GM12878 (cell line): ENCODE measurements at regions not wholly inside any gene's neighbourhood (a gene's known extent, or its start where the extent isn't known, plus 50 kb on each side); places are given as distances from the start of the nearest gene placed in this dataset.

Source experiments
- ATAC-seq: fragments of 200-7000 bp; cut with Tn5 transposase; 3 replicates; pipeline ENCODE4 v1.9.1; 2020; ENCODE audit warnings: mild to moderate bottlenecking, moderate library complexity
- BruUV-seq: library from RNA; stranded (reverse); fragments of 400-500 nt; replicated peaks from 2 replicates; lab custom pipeline; 2021; lab: Mats Ljungman, UMichigan
- CTCF ChIA-PET: fragments of 300-600 bp; sonication (Branson Sonifier 250); formaldehyde crosslinking; extraction: SDS; loops from one replicate; lab custom pipeline; 2021; ENCODE audit warnings: inconsistent platforms; lab: Yijun Ruan, JAX
- POLR2A ChIA-PET: fragments of 350-600 bp; formaldehyde crosslinking; extraction: SDS; loops from one replicate; lab custom pipeline; 2021; ENCODE audit warnings: inconsistent platforms; lab: Charles Lee
- RAD21 ChIA-PET: fragments of 300-600 bp; sonication (Branson Sonifier 250); formaldehyde crosslinking; loops from one replicate; lab custom pipeline; 2023; ENCODE audit warnings: antibody characterized with exemption; ENCODE audit not compliant: unreplicated experiment; lab: Charles Lee
- SMC1A ChIA-PET: fragments of 300-600 bp; sonication (Branson Sonifier 250); formaldehyde crosslinking; loops from one replicate; lab custom pipeline; 2023; ENCODE audit not compliant: unreplicated experiment, uncharacterized antibody; lab: Charles Lee
- DNase-seq: peaks from one replicate; pipeline ENCODE4 v3.0.0-alpha.2; 2011; ENCODE audit warnings: low read depth, low spot score
- FAIRE-seq: peaks from 3 replicates; lab custom pipeline; 2011; peaks lifted over from hg19 to GRCh38; lab: Jason Lieb, UNC
- H2AFZ ChIP-seq: 2 replicates; pipeline ENCODE4 v1.6.0; 2011; ENCODE audit warnings: low read depth, low read length, control low read depth; ENCODE audit not compliant: control insufficient read depth
- H3K27ac ChIP-seq: 2 replicates; pipeline ENCODE4 v1.5.1; 2011; ENCODE audit warnings: control low read depth; ENCODE audit not compliant: control insufficient read depth, insufficient read depth
- H3K27me3 ChIP-seq, 2 experiments: replicated peaks in 1 of 2; 2 replicates each; pipeline versions ENCODE4 v1.6.0 to v1.6.1; 2011; ENCODE audit warnings: low read length in 1 of 2; ENCODE audit not compliant: control insufficient read depth in 2 of 2, insufficient read depth in 2 of 2
- H3K36me3 ChIP-seq, 2 experiments: 2 replicates each; pipeline ENCODE4 v1.5.1; 2011; ENCODE audit warnings: low read length in 1 of 2; ENCODE audit not compliant: control insufficient read depth in 2 of 2, insufficient read depth in 2 of 2
- H3K4me1 ChIP-seq: 2 replicates; pipeline ENCODE4 v1.6.1; 2011; ENCODE audit warnings: mild to moderate bottlenecking, low read length, moderate library complexity, mixed read lengths; ENCODE audit not compliant: control insufficient read depth, insufficient read depth
- H3K4me2 ChIP-seq: 2 replicates; pipeline ENCODE4 v1.6.0; 2011; ENCODE audit warnings: control low read depth; ENCODE audit not compliant: control insufficient read depth, insufficient read depth
- H3K4me3 ChIP-seq: fragments of 200-600 bp; sonication (generic); 2 replicates; pipeline ENCODE4 v1.5.1; 2016
- H3K79me2 ChIP-seq: 2 replicates; pipeline ENCODE4 v1.6.0; 2011; ENCODE audit warnings: low read length; ENCODE audit not compliant: control insufficient read depth, insufficient read depth
- H3K9ac ChIP-seq: 2 replicates; pipeline ENCODE4 v1.8.0; 2011; ENCODE audit warnings: low read length, control low read depth, mixed read lengths; ENCODE audit not compliant: control insufficient read depth, insufficient read depth
- H3K9me3 ChIP-seq: replicated peaks from 3 replicates; pipeline ENCODE4 v1.5.1; 2011; ENCODE audit warnings: mild to moderate bottlenecking, low read length; ENCODE audit not compliant: control insufficient read depth, insufficient read depth
- H4K20me1 ChIP-seq: 2 replicates; pipeline ENCODE4 v1.6.0; 2011; ENCODE audit not compliant: control insufficient read depth, insufficient read depth
- ATF3 ChIP-seq: IDR thresholded peaks from 2 replicates; pipeline ENCODE4 v1.6.1; 2011; ENCODE audit warnings: low read depth, mild to moderate bottlenecking, low read length, moderate library complexity, borderline replicate concordance; ENCODE audit errors: extremely low read depth
- BCL11A ChIP-seq: IDR thresholded peaks from 2 replicates; pipeline ENCODE4 v1.6.1; 2011; ENCODE audit warnings: low read depth, low read length
- E2F8 ChIP-seq: fragments of 450-650 bp; IDR thresholded peaks from 2 replicates; pipeline ENCODE4 v1.6.1; 2018; ENCODE audit warnings: mild to moderate bottlenecking, low read depth, moderate library complexity; ENCODE audit not compliant: partially characterized antibody
- JUNB ChIP-seq: IDR thresholded peaks from 2 replicates; pipeline ENCODE4 v1.6.1; 2016; ENCODE audit warnings: antibody characterized with exemption, mild to moderate bottlenecking
- MAX ChIP-seq: IDR thresholded peaks from 2 replicates; pipeline ENCODE4 v1.6.1; 2012; ENCODE audit warnings: low read depth, low read length, improper control_type of control experiment
- MTA2 ChIP-seq: fragments of 450-650 bp; IDR thresholded peaks from 2 replicates; pipeline ENCODE4 v1.6.1; 2016; ENCODE audit warnings: low read depth, mild to moderate bottlenecking, moderate library complexity
- NKRF ChIP-seq: fragments of 450-650 bp; conservative IDR thresholded peaks from 2 replicates; pipeline ENCODE4 v1.6.1; 2017; ENCODE audit warnings: mild to moderate bottlenecking, moderate library complexity
- NR2C2 ChIP-seq: IDR thresholded peaks from 2 replicates; pipeline ENCODE4 v1.6.1; 2011; ENCODE audit warnings: borderline replicate concordance, low read depth; ENCODE audit not compliant: control insufficient read depth, insufficient read length
- RBBP5 ChIP-seq: fragments of 200-600 bp; sonication (generic); conservative IDR thresholded peaks from 2 replicates; pipeline ENCODE4 v1.6.1; 2016
- RCOR1 ChIP-seq: conservative IDR thresholded peaks from 2 replicates; pipeline ENCODE4 v1.6.1; 2012; ENCODE audit warnings: low read depth, low read length, improper control_type of control experiment
- SIN3A ChIP-seq: IDR thresholded peaks from 2 replicates; pipeline ENCODE4 v1.6.1; 2012; ENCODE audit warnings: low read depth, low read length, improper control_type of control experiment
- STAT1 ChIP-seq: fragments of 450-650 bp; conservative IDR thresholded peaks from 2 replicates; pipeline ENCODE4 v1.6.1; 2014; ENCODE audit warnings: antibody characterized with exemption, mild to moderate bottlenecking
- STAT3 ChIP-seq: IDR thresholded peaks from 2 replicates; pipeline ENCODE4 v1.6.1; 2011; ENCODE audit warnings: low read depth, low read length, improper control_type of control experiment
- TCF3 ChIP-seq: IDR thresholded peaks from 2 replicates; pipeline ENCODE4 v1.6.1; 2012; ENCODE audit warnings: low read depth, mild to moderate bottlenecking, low read length, borderline replicate concordance; ENCODE audit not compliant: insufficient read depth
- YY1 ChIP-seq: IDR thresholded peaks from 2 replicates; pipeline ENCODE4 v1.6.1; 2011; ENCODE audit warnings: low read depth, mild to moderate bottlenecking, low read length
- WGBS: methylation state at CpG from one replicate; pipeline ENCODE4 v1.1.6; 2016; ENCODE audit warnings: low lambda C conversion rate; ENCODE audit not compliant: insufficient replicate concordance, insufficient coverage; ENCODE audit errors: missing lambda C conversion rate; 5-methylcytosine and 5-hydroxymethylcytosine counted together
- in situ Hi-C: fragments of 300-500 bp; cut with MboI; formaldehyde crosslinking; loops from 9 replicates; pipeline ENCODE4 v1.14.3; 2018; ENCODE audit warnings: mixed read lengths
- intact Hi-C: fragments of 100-400 bp; cut with micrococcal nuclease; formaldehyde crosslinking; loops from one replicate; pipeline ENCODE4 v1.14.2; 2022; ENCODE audit not compliant: unreplicated experiment

- TF ChIP-seq MTA2 (no peak), E2F8 (no peak), STAT1 (no peak), TCF3 (no peak)
Observed at GRCh38 chr20:61146023-61146422, 106.0 kb upstream of the CDH4 start (continued).

GRCh38 chr20:61149636-61150035 lies 102.4 kb upstream of the CDH4 start:
- Histone ChIP-seq H3K79me2 (no peaks in the 10 kb centered on the region), H3K4me1 (no peaks in the 10 kb centered on the region), H3K36me3 (no peaks in the 10 kb centered on the region), H3K27me3 (no peaks in the 10 kb centered on the region), H3K4me2 (no peak overlapping the region), H3K4me3 (no peak overlapping the region), H3K9me3 (no peaks in the 10 kb centered on the region; the same call in 2 of the 3 replicates), H4K20me1 (no peaks in the 10 kb centered on the region), H3K27ac (no peak overlapping the region), H2AFZ (no peak overlapping the region), H3K9ac (no peak overlapping the region)
- RAD21 ChIA-PET = no interaction called here
- intact Hi-C loops = no loop called here
- SMC1A ChIA-PET = no interaction called here
- 56% methylated on average over 5 of the region's 5 CpGs for WGBS
- FAIRE-seq (no peak), ATAC-seq (no peak), DNase-seq (no peak)
- TF ChIP-seq RCOR1 (no peak), BCL11A (no peak), JUNB (no peak), ATF3 (no peak), STAT3 (no peak), MAX (no peak), SIN3A (no peak), RBBP5 (no peak), YY1 (no peak), NR2C2 (no peak), NKRF (no peak)
- CTCF ChIA-PET = interaction anchor here (0.8 kb wide), 1 partner anchor 8 kb away, joined by 3 read pairs; no protein-coding TSS in a partner anchor
- POLR2A ChIA-PET = no interaction called here
- in situ Hi-C loops = no loop called here
- BruUV-seq = no TSS peak
